Activated CD4-positive, alpha-beta T cell treated with anti-CD3 and anti-CD28 coated beads, Interleukin-2, amount 50 U/mL, for 4 hours (primary cell): ENCODE measurements at regions not wholly inside any gene's neighbourhood (a gene's known extent, or its start where the extent isn't known, plus 50 kb on each side); places are given as distances from the start of the nearest gene placed in this dataset.

Experiments
- DNase-seq, 2 experiments: peaks; one replicate each; pipeline ENCODE4 v3.0.0-alpha.2; 2020

DNA sequence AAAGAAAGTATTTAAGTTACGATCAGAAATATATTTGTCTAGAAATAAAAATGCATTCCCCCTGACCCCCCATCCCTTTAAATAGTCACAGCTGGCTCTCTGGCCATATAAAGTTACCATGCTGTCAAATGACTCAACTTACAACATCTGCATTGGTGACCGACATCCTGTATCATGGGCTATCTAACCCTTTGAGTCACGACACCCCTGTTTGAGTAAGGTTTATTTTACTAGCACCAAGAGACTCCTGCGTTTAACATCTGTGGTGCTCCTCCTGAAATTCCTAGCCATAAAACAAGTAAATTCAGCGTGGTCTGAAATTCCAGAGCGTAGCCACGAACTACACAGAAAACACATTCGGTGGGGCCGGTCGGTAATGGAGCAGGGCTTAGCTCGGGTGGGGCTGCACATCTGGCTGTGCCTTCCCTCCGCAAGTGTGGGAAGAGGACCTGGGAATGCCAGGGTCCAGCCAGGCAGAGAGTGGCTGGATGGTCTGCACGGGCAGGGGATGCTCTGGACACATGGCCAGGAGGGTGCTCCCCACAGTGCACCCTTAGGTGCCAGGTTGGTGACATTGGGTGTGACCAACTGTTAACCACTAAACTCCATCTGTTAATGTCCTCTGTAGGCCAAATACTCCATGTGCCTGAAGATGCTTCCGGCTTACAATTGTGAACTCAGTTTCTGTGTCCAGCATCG lies 53.0 kb upstream of the CLDN14 start:
- no peak for DNase-seq

DNA sequence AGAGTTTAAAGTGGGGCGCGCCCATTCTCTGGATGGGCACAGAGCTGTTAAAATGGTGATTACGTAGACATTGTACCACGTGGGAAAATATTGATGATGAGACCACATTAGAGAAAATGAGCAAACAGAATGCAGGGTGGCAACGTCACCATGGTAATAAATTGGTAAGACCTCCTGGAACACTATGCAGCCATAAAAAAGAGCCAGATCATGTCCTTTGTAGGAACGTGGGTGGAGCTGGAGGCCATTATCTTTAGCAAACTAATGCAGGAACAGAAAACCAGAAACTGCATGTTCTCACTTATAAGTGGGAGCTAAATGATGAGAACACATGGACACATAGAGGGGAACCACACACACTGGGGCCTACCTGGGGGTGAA lies 53.5 kb upstream of the CLDN14 start:
- no peak for DNase-seq

DNA sequence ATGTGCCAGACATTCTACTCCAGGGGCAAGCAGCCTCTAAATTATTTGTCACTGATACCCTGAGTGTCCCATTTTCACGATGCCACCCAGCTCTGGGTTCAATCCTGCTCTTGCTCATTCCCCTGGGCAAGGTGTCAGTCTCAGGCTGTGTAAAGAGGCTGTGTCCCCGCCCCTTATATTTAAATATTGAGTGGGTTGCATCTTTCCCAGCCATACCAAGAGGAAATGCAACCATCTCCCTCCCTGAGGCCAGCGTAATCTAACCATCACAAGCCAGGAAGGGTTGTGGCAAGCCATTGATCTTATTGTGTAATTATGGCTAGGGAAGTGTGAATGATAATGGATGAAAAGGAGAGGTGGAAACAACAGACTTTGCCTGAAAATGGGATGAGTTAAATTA lies 54.7 kb upstream of the CLDN14 start:
- DNase-seq, result no peak

DNA sequence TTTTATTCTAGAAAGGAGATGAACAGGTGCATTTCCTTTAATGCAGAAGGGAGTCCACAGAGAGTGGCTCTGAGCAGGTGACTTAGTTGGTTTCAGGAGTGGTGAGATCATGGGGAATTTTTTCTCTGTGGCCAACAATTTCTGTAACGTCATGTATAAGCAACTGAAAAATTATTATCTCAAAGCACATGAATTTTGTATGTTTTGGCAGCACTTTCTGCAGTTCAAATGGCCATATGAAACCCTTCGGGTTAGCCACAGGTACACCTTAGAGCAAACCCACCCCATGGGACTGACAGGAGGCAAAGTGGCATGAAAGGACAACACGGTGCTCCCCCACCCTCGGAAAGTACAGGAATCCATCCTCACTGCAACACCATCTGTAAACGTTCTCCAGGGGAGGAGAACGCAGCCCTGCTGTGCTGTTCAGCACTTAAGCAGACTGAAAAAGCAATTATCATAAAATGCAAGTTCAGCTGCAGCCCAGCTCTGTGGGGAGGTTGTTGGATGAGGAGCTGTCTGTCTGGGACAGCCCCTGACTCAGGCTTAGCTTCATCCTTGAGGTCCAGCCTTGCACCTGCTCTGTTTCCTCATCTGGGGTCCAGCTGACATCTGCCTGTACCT lies 55.8 kb upstream of the CLDN14 start:
- no peak for DNase-seq

DNA sequence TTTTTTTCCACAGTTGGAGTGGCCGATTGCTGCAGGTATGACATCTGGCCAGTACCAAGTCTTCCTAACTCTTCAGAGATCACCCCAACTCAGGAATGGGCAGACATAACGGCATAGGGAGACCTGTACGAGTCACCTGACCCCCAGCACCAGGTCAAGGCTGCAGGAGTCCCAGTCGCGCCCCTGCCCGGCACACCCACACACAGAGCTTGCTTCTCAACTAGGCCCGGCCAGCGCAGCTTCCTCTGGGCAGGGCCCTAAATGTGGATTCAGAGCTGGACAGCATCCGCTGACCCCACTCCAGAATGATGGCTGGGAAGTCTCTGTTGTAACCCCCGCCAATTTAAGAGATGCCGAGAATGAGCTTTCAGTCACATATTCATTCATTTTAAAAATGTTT lies 58.8 kb upstream of the CLDN14 start:
- no peak for DNase-seq

DNA sequence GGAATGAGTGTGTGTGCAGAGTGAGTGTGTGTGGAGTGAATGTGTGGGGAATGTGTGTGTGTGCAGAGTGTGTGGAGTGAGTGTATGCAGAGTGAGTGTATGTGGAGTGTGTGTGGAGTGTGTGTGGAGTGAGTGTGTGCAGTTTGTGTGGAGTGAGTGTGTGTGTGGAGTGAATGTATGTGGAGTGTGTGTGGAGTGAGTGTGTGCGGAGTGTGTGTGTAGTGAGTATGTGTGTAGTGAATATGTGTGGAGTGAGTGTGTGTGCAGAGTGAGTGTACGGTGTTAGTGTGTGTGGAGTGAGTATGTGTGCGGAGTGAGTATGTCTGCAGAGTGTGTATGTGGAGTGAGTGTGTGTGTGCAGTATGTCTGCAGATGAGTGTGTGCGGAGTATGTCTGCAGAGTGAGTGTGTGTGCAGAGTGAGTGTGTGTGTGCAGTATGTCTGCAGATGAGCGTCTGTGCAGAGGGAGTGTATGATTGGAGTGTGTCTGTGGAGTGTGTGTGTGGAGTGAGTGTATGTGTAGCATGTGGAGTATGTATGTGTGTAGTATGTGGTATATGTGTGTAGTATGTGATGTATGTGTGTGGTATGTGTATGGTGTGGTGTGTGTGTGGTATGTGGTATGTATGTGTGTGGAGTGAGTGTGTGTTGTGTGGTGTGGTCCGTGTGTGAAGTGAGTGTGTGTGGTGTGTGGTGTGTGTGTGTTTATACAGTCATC lies 59.7 kb upstream of the CLDN14 start:
- DNase-seq, result no peak

DNA sequence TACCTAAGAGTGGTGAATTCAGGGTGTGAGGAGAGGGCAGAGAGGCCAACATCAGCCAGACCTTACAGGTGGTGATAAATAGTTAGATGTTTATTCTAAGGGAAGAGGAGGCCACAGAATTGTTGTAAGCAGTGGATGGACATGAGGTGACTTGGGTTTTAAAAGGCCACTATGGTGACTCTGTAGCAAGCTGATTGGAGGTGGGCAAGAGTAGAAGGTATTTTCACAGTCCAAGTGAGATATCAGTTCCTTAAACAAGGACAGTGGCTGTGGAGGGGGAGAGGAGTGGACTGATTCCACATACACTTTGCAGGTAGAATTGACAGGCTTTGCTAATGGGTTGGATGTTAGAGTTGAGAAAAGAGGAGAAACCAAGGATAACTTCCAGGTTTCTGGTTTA lies 60.8 kb upstream of the CLDN14 start:
- no peak for DNase-seq

DNA sequence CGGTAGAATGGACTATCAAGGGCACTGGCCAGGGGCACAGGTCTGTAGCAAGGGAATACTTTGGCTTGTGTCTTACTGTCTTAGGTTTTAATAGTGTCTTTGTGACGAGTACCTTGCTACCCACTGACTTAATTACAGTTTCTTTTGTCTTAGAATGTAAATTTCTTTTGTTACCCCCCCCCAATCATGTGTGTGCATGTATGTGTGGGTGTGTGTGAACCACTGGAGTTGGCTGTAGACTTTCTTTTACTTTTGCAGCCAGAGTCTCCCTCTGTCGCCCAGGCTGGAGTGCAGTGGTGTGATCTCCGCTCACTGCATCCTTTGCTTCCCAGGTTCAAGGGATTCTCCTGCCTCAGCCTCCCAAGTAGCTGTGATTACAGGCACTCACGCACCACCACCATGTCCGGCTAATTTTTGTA lies 61.8 kb upstream of the CLDN14 start:
- DNase-seq, result no peak

DNA sequence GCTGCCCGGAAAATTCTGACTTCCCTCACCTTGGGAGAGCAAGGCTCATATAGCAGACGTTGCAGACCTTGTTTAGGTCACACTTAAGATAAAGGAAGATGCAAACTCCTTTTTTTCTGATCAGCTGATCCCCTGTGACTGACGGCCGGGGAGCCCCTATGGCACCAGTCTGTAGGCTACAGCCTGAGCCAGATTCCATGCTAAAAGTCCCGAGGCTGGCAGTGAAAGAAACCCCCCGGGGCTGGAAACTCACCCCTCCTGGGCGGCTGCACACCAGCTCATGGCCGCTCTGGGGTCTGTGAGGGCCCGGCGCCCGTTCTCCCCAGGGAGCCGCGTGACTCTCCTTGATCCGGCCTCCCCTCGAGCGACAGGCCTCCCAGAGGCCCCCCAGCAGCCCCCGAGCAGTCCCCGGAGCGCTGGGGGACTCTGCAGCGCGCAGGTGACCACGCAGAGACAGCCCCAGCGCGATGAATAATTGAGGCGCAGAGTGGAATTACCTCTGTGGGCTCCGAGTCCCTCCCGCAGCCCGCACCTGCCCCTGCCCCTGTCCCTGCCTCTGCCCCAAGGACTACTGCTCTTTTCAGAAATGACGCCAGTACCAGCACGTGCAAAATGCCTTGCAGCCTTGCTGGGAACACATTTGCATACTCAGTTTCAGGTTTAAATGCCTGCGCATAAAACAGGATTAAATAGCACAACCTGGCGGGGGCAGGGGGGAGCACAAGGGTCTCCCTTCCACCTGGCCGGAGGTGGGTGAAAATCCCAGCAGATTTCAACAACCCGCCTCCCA lies 62.6 kb upstream of the CLDN14 start:
- no peak for DNase-seq

DNA sequence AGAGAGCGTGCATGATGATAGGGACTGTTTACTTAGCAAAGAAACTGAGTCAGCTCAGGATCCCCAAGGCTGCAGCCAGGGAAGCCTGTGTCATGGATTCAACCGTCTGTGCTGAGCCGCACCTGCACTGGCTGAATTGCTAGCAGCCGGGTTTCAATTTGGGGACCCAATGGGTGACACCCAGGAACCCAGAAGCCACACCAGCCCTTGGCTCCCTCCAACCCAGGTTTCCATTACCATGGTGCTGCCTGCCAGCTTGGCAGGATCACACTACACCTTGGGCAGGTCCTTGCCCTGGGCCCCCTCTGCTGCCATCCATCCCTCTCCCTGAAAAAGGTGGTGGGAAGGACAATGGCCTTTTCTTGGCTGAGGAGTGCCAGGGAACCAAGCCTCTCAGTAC lies 64.0 kb upstream of the CLDN14 start:
- no peak for DNase-seq

DNA sequence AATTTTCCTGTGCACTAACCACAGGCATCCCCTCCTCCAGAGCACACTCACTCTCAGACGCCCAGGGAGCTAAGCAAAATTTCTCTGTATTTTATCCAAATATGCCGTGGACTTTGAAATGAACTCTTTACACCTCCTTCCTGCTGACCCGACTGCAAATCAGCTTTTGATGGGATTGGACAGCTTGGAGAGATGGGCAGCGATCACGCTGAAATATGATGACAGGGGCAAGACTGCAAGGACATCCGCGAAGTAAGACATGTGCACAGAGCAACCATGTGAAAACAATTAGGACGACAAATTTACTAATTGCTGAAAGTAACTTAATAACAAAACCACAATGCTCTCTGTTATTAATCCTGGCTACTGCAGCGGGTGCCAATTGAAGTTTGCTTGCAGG lies 64.6 kb upstream of the CLDN14 start:
- DNase-seq, result no peak

DNA sequence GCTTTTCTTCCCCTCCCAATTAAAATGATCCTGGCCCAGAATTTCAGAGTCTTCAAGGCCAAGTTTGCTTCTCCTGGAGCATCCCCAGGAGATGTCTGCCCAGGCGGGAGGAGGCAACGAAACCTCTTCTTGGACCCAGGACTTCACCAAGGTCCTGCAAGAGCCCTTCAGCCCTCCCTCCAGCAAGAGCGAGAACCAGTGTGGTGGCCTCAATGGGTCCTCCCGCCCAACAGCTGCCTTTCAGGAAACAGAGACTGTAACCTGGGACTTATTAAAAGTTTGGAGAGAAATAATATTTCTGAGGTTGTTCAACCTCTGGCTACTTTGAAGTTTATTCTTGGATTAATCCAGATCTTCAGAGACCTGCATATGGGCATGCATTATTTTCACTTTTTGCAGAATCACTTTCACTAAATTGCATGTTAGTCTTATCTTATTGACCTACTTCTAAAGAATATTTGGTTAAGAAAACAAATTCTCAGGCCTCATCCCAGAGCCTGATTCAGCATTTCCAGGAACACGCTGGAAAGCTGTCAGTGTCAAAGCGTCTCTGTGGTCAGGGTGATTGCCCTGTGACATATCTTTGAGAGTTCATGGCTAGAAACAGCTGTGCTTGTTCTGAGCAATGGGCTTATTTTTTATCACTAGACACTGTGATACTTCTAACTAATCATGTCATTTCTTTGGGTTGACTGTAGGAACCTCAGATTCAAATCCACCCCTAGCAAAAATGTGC lies 66.0 kb upstream of the CLDN14 start:
- DNase-seq, result no peak

DNA sequence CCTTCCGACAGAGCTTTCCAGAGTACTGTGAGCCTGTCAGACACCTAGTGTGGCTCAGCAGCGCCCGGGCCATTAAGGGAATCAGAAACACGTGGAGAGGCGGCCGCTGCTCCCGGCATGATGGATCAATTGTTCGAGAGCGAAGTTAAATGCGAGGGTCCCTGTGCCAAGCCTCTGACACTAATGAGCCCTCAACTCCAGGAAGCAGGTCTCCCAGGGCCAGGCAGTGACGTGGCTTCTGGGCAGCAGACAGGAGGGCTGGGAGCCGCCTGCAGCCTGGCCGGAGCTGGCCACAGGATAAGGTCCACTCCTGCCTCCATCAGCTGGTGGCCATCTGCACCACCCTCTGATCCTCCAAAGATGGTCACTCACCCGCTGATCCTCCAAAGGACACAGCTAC lies 67.5 kb upstream of the CLDN14 start:
- DNase-seq, result no peak

DNA sequence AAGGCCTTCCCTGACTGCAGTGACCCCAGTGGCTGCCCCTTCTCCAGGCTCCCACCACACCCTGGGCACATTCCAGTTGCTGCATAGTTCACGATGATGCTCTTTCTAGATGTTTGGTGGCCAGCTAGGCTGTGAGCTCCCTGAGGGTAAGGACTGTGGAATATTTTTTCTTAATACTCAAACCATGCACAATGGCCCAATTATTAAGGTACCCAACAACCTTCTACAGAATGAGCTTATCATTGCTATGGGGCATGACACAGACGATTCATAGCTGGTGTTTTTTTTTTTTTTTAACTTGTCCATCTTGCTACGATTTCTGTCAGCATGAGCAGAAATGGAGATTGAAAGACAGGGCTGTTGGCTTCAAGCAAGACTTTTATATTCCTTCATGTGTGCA lies 68.9 kb upstream of the CLDN14 start:
- no peak for DNase-seq

DNA sequence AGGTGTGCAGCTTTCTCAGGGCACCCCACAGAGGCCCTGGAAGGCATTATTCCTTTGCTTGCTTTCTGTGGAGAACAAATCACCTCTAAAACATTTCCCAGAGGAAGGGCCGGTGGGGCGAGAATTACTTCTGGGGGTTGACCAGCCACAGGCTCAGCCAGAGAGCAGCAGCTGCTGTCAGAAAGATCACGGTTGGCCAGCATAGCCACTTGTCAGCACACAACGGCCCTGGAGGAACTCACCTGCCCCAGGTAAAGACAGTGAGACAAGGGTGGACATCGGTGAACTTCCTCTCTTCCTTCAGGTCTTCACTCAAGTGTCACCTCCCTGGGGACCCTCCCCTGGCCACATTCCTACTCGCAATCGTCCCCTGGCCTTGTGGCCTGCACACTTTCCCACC lies 69.5 kb upstream of the CLDN14 start:
- no peak for DNase-seq

DNA sequence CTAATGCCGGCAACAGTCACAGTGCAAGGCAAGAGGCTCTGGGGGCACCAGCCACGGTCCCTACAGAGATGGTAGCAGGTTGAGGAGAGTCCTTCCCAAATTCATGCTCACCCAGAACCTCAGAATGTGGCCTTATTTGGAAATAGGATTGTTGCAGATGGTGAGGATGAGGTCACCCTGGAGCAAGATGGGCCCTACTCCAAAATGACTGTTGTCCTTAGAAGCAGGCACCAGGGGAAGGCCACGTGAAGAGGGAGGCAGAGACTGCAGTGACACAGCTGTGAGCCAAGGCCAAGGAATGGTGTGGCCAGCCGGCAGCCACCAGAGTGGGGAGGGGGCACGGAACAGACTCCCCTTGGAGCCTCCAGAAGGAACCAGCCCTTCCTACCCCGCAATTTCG lies 70.8 kb upstream of the CLDN14 start:
- no peak for DNase-seq

DNA sequence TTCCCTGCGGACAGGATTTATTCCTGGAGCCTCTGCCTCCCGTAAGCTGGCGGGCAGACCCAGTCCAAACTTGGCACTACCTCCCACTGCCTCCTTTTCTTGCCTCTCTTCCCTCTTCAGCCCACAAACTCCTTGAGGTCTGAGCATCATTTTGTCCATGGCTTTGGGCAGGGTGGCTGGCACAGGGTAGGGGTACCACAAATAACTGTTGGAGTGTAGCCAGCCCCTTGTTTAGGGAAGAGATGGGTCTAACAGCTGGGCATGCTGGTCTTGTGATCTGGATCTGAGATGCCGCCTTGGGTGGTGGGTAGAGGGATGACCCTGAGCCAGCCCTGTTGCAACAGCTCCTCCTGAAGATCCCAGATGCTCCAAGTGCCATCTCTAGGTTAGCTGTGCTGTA lies 71.4 kb upstream of the CLDN14 start:
- DNase-seq, result no peak

DNA sequence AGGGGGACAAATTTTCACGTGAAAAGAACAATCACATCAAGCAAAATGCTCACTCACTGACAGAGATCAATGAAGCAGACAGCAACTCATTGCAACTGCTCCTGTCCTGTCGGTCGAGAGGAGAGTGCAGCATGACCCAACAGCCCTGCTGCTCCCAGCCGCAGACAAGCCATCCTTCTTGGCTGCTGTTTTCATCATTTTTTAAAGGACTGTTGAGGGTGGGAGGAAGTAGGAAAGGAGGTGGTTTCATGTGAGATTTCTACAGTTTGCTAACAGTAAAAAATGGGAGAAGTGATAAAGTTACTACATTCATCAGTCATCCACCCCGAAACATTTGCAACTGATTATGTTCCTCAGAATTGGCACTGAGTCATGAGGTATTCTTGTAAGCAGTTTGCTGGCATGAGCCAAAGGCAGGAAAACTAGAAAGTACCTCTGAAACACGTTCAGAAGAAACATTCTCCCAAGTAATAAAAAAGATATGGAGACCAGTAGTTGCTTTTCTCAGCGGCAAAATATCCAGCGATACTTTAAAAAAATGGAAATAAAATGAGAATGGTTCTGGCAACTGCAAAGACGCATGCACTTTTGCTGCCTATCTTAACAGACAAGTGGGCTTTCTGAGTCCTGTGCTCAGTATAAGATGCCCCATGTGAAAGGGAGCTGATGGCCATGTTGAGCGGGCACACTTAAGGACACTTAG lies 72.0 kb upstream of the CLDN14 start:
- no peak for DNase-seq

DNA sequence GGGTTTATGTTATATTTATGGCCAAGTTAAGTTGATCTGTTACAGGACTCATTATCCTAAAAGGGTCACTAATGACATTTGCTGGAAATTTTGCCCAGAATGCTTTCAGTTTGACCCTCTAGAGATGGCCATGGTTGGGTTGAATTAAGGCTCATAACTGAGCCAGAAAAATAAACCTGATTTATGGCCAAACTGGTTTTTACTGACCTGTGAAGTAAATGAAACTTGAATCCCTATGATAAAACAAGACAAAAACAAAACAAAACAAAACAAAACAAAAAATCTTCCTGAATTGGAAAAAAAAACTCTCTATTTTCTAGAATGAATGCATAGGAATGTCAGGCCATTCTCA lies 72.5 kb upstream of the CLDN14 start:
- DNase-seq, result no peak

DNA sequence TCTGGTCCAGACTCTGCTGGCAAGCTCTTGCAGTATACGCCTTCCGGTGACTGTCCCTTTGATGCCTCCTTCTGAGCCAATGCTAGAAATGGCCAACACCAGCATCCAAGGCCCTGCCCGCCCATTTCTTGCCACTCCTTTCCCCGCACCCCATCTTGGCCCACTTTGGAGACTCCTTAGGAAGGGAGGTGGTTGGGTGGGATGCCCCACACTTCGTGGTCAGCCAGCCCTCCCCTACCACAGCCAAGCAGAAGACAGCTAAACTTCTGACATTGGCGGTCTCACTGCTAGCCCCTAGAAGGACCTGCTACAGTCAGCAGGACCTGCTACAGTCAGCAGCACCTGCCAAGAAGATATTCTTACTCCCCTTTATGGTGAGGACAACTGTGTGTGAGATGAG lies 73.5 kb upstream of the CLDN14 start:
- no peak for DNase-seq

DNA sequence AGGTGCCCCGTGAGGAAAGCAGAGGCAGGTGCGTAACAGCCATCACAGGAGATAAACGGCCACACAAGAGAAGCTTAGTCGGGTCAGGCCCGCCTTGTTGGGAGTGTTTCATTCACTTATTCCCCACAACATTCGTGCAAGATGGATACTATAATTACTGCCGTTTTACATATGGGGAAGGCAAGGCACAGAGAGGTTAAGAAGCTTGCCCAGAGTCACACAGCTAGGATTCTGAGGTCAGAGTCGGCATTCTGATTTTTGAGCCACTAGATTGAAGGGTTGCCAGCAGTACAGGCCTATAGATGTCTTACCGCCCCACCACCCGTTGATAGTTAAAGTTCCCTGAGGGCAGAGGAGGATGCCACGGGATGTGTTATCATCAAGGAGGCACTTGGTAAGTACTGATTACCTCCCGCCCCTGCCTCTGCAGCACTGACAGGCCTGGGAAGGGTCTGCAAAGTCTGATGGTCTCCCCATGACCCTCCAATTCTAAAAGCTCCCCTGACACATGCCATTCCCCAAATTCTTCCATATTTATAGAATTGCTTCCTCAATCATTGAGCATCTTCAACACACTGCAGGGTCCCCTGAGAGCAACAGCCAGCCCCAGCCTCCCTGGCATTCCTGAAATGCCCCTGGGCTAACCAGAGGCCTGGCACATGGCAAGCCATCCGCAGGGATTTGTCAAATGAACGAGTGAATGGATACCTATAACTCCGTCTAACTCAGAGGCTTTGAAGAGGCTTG lies 74.7 kb upstream of the CLDN14 start:
- no peak for DNase-seq
